ENCODE measurements at regions not wholly inside any gene's neighbourhood (a gene's known extent, or its start where the extent isn't known, plus 50 kb on each side); places are given as distances from the start of the nearest gene placed in this dataset.

GRCh38 chr4:156475322-156475721 lies 496.3 kb downstream of the PDGFC start:
- DNase-seq: no peak
- H3K4me1 Mint-ChIP-seq: no peaks in the 10 kb centered on the region
- H3K27me3 Mint-ChIP-seq (ENCODE audit: low read depth in 3 of 3): no peaks in the 10 kb centered on the region
- no peak overlapping the region for H3K27ac Mint-ChIP-seq
- no peak overlapping the region for H3K4me3 Mint-ChIP-seq
- H3K9me3 Mint-ChIP-seq: peaks cover under 1 to 12% (median 7%) of the 10 kb centered on the region in 6 donors
- H3K36me3 Mint-ChIP-seq: no peaks in the 10 kb centered on the region

GRCh38 chr4:156473151-156473550 lies 498.4 kb downstream of the PDGFC start:
- Mint-ChIP-seq H3K9me3 (peaks cover 0 to 18% (median 11%) of the 10 kb centered on the region in 6 donors), H3K4me3 (no peak overlapping the region), H3K27me3 (ENCODE audit: low read depth in 3 of 3) (peaks cover 0 to 1% (median 0%) of the 10 kb centered on the region in 3 donors), H3K4me1 (no peaks in the 10 kb centered on the region), H3K36me3 (no peaks in the 10 kb centered on the region), H3K27ac (no peak overlapping the region)
- no peak for DNase-seq

- H3K9me3 Mint-ChIP-seq: peaks cover 0 to 18% (median 11%) of the 10 kb centered on the region in 6 donors
- peaks cover 0 to 1% (median 0%) of the 10 kb centered on the region in 3 donors for H3K27me3 Mint-ChIP-seq (ENCODE audit: low read depth in 3 of 3)
- no peak overlapping the region for H3K27ac Mint-ChIP-seq
- DNase-seq: no peak
- H3K36me3 Mint-ChIP-seq: no peaks in the 10 kb centered on the region
- no peaks in the 10 kb centered on the region for H3K4me1 Mint-ChIP-seq
- no peak overlapping the region for H3K4me3 Mint-ChIP-seq
These were observed 499.0 kb downstream of the PDGFC start for GRCh38 chr4:156472624-156473023.

GRCh38 chr4:156459584-156459983 lies 505.9 kb upstream of the CTSO start:
- Mint-ChIP-seq H3K27me3 (ENCODE audit: low read depth in 3 of 3) (peaks cover 0 to 1% (median 0%) of the 10 kb centered on the region in 3 donors), H3K36me3 (peaks cover 0 to 4% (median 0%) of the 10 kb centered on the region in 3 donors), H3K4me1 (no peaks in the 10 kb centered on the region), H3K9me3 (peaks cover 11 to 43% (median 14%) of the 10 kb centered on the region in 6 donors), H3K27ac (no peak overlapping the region), H3K4me3 (no peak overlapping the region)
- DNase-seq: no peak

- DNase-seq: no peak
- Mint-ChIP-seq H3K4me3 (no peak overlapping the region), H3K27me3 (ENCODE audit: low read depth in 3 of 3) (peaks cover 0 to 3% (median 0%) of the 10 kb centered on the region in 3 donors), H3K4me1 (no peaks in the 10 kb centered on the region), H3K9me3 (peaks cover 7 to 40% (median 12%) of the 10 kb centered on the region in 6 donors), H3K36me3 (peaks cover 0 to 4% (median 0%) of the 10 kb centered on the region in 3 donors), H3K27ac (no peak overlapping the region)
These were observed 503.2 kb upstream of the CTSO start for GRCh38 chr4:156456830-156457229.

- DNase-seq: no peak
- no peak overlapping the region for H3K27ac Mint-ChIP-seq
- no peak overlapping the region for H3K4me3 Mint-ChIP-seq
- H3K4me1 Mint-ChIP-seq: no peaks in the 10 kb centered on the region
- H3K9me3 Mint-ChIP-seq: peaks cover 0 to 33% (median 4%) of the 10 kb centered on the region in 6 donors
- no peaks in the 10 kb centered on the region for H3K27me3 Mint-ChIP-seq (ENCODE audit: low read depth in 3 of 3)
- no peaks in the 10 kb centered on the region for H3K36me3 Mint-ChIP-seq
These were observed 489.8 kb upstream of the CTSO start for GRCh38 chr4:156443488-156443887.

GRCh38 chr4:156442912-156443311 lies 489.2 kb upstream of the CTSO start:
- H3K27ac Mint-ChIP-seq: no peak overlapping the region
- H3K9me3 Mint-ChIP-seq: peaks cover 0 to 33% (median 4%) of the 10 kb centered on the region in 6 donors
- no peaks in the 10 kb centered on the region for H3K27me3 Mint-ChIP-seq (ENCODE audit: low read depth in 3 of 3)
- no peaks in the 10 kb centered on the region for H3K36me3 Mint-ChIP-seq
- no peak overlapping the region for H3K4me3 Mint-ChIP-seq
- DNase-seq: no peak
- no peaks in the 10 kb centered on the region for H3K4me1 Mint-ChIP-seq

GRCh38 chr4:156439576-156440200 lies 486.0 kb upstream of the CTSO start:
- H3K27me3 Mint-ChIP-seq (ENCODE audit: low read depth in 3 of 3): no peaks in the 10 kb centered on the region
- H3K4me1 Mint-ChIP-seq: no peaks in the 10 kb centered on the region
- no peak overlapping the region for H3K27ac Mint-ChIP-seq

GRCh38 chr4:156437666-156438065 lies 484.0 kb upstream of the CTSO start:
- no peak overlapping the region for H3K27ac Mint-ChIP-seq
- H3K9me3 Mint-ChIP-seq: peaks cover 1 to 21% (median 8%) of the 10 kb centered on the region in 6 donors
- no peak overlapping the region for H3K4me3 Mint-ChIP-seq
- no peaks in the 10 kb centered on the region for H3K36me3 Mint-ChIP-seq
- no peaks in the 10 kb centered on the region for H3K4me1 Mint-ChIP-seq
- no peak for DNase-seq
- H3K27me3 Mint-ChIP-seq (ENCODE audit: low read depth in 3 of 3): no peaks in the 10 kb centered on the region

More at GRCh38 chr4:156439576-156440200, 486.0 kb upstream of the CTSO start:
- DNase-seq: no peak
- Mint-ChIP-seq H3K4me3 (no peak overlapping the region), H3K9me3 (peaks cover 0 to 20% (median 4%) of the 10 kb centered on the region in 6 donors), H3K36me3 (no peaks in the 10 kb centered on the region)

GRCh38 chr4:156422576-156422975 lies 468.9 kb upstream of the CTSO start:
- Mint-ChIP-seq H3K9me3 (peaks cover 3 to 43% (median 21%) of the 10 kb centered on the region in 6 donors), H3K27ac (no peak overlapping the region), H3K4me1 (no peaks in the 10 kb centered on the region), H3K36me3 (no peaks in the 10 kb centered on the region), H3K4me3 (no peak overlapping the region), H3K27me3 (ENCODE audit: low read depth in 3 of 3) (no peaks in the 10 kb centered on the region)
- DNase-seq: no peak

GRCh38 chr4:156420623-156421022 lies 467.0 kb upstream of the CTSO start:
- peaks cover 12 to 37% (median 18%) of the 10 kb centered on the region in 6 donors for H3K9me3 Mint-ChIP-seq
- no peaks in the 10 kb centered on the region for H3K27me3 Mint-ChIP-seq (ENCODE audit: low read depth in 3 of 3)
- no peak overlapping the region for H3K27ac Mint-ChIP-seq
- H3K36me3 Mint-ChIP-seq: no peaks in the 10 kb centered on the region
- no peak for DNase-seq
- H3K4me1 Mint-ChIP-seq: no peaks in the 10 kb centered on the region
- no peak overlapping the region for H3K4me3 Mint-ChIP-seq

GRCh38 chr4:156419080-156419685 lies 465.5 kb upstream of the CTSO start:
- Mint-ChIP-seq H3K27ac (no peak overlapping the region), H3K27me3 (ENCODE audit: low read depth in 3 of 3) (no peaks in the 10 kb centered on the region), H3K36me3 (no peaks in the 10 kb centered on the region), H3K9me3 (peaks cover 13 to 35% (median 18%) of the 10 kb centered on the region in 6 donors), H3K4me3 (no peak overlapping the region), H3K4me1 (no peaks in the 10 kb centered on the region)
- no peak for DNase-seq

GRCh38 chr4:156414406-156414805 lies 460.7 kb upstream of the CTSO start:
- Mint-ChIP-seq H3K4me1 (no peaks in the 10 kb centered on the region), H3K9me3 (peaks cover 11 to 32% (median 17%) of the 10 kb centered on the region in 6 donors), H3K27ac (no peak overlapping the region), H3K27me3 (ENCODE audit: low read depth in 3 of 3) (no peaks in the 10 kb centered on the region), H3K36me3 (no peaks in the 10 kb centered on the region), H3K4me3 (no peak overlapping the region)
- no peak for DNase-seq

GRCh38 chr4:156413239-156414135 lies 459.8 kb upstream of the CTSO start:
- H3K27ac Mint-ChIP-seq: no peak overlapping the region
- no peaks in the 10 kb centered on the region for H3K27me3 Mint-ChIP-seq (ENCODE audit: low read depth in 3 of 3)
- H3K36me3 Mint-ChIP-seq: no peaks in the 10 kb centered on the region
- no peaks in the 10 kb centered on the region for H3K4me1 Mint-ChIP-seq
- H3K4me3 Mint-ChIP-seq: no peak overlapping the region
- peaks cover 8 to 31% (median 19%) of the 10 kb centered on the region in 6 donors for H3K9me3 Mint-ChIP-seq
- no peak for DNase-seq
